Iris pigment epithelial cell (primary cell): ENCODE measurements at regions not wholly inside any gene's neighbourhood (a gene's known extent, or its start where the extent isn't known, plus 50 kb on each side); places are given as distances from the start of the nearest gene placed in this dataset.
"Not testable (repeated sequence)": the region's sequence is repeated elsewhere in the genome, so short reads cannot be mapped to it uniquely, and the experiment has no call there.

Experiments used
- DNase-seq: peaks from one replicate; pipeline ENCODE4 v3.0.0-alpha.2; 2011; ENCODE audit warnings: low read depth

- DNase-seq = peak; percentile 36
These were observed 1589.5 kb upstream of the PIK3C3 start for GRCh38 chr18:40365526-40365925.

- no peak for DNase-seq
These were observed 1594.5 kb upstream of the PIK3C3 start for GRCh38 chr18:40360558-40360957.

- DNase-seq = no peak
These were observed 1597.5 kb upstream of the PIK3C3 start for GRCh38 chr18:40357536-40357935.

- DNase-seq = no peak
These were observed 1598.9 kb upstream of the PIK3C3 start for GRCh38 chr18:40356168-40356567.

GRCh38 chr18:40355726-40356125 lies 1599.3 kb upstream of the PIK3C3 start:
- peak; percentile 39 for DNase-seq

- DNase-seq = no peak
These were observed 1606.8 kb upstream of the PIK3C3 start for GRCh38 chr18:40348196-40348595.

GRCh38 chr18:40347261-40347660 lies 1607.8 kb upstream of the PIK3C3 start:
- DNase-seq = no peak

GRCh38 chr18:40346146-40346545 lies 1608.9 kb upstream of the PIK3C3 start:
- no peak for DNase-seq

- no peak for DNase-seq
These were observed 1613.3 kb upstream of the PIK3C3 start for GRCh38 chr18:40341701-40342100.

- no peak for DNase-seq
These were observed 1616.8 kb upstream of the PIK3C3 start for GRCh38 chr18:40338284-40338683.

- DNase-seq = no peak
These were observed 1628.0 kb upstream of the PIK3C3 start for GRCh38 chr18:40326985-40327384.

GRCh38 chr18:40325988-40326387 lies 1629.0 kb upstream of the PIK3C3 start:
- DNase-seq = no peak

GRCh38 chr18:40314199-40314598 lies 1640.8 kb upstream of the PIK3C3 start:
- no peak for DNase-seq

GRCh38 chr18:40313030-40313642 lies 1641.9 kb upstream of the PIK3C3 start:
- peak; percentile 1 for DNase-seq

- DNase-seq = no peak
These were observed 1647.4 kb upstream of the PIK3C3 start for GRCh38 chr18:40307627-40308026.

GRCh38 chr18:40296717-40297413 lies 1658.2 kb upstream of the PIK3C3 start:
- no peak for DNase-seq

GRCh38 chr18:40292985-40293710 lies 1661.9 kb upstream of the PIK3C3 start:
- peak; percentile 30 for DNase-seq

GRCh38 chr18:40283560-40283959 lies 1671.5 kb upstream of the PIK3C3 start:
- no peak for DNase-seq

- DNase-seq = not testable (repeated sequence)
These were observed 1673.7 kb upstream of the PIK3C3 start for GRCh38 chr18:40281356-40281755.

GRCh38 chr18:40274618-40275196 lies 1680.3 kb upstream of the PIK3C3 start:
- DNase-seq = no peak

- DNase-seq = no peak
These were observed 1682.3 kb upstream of the PIK3C3 start for GRCh38 chr18:40272630-40273231.

GRCh38 chr18:40259115-40259835 lies 1695.8 kb upstream of the PIK3C3 start:
- no peak for DNase-seq
